NB4 (cell line): ENCODE measurements at regions not wholly inside any gene's neighbourhood (a gene's known extent, or its start where the extent isn't known, plus 50 kb on each side); places are given as distances from the start of the nearest gene placed in this dataset.

Experiments used
- CTCF ChIP-seq: IDR thresholded peaks from one replicate; pipeline ENCODE4 v1.5.1; 2012; ENCODE audit warnings: low read depth, low read length
- MYC ChIP-seq: IDR thresholded peaks from 2 replicates; pipeline ENCODE4 v1.6.1; 2011; ENCODE audit warnings: low read depth, low read length
- POLR2A ChIP-seq: IDR thresholded peaks from 2 replicates; pipeline ENCODE4 v1.6.1; 2011; ENCODE audit warnings: mild to moderate bottlenecking; ENCODE audit not compliant: insufficient read length; ENCODE audit errors: extremely low read depth

DNA sequence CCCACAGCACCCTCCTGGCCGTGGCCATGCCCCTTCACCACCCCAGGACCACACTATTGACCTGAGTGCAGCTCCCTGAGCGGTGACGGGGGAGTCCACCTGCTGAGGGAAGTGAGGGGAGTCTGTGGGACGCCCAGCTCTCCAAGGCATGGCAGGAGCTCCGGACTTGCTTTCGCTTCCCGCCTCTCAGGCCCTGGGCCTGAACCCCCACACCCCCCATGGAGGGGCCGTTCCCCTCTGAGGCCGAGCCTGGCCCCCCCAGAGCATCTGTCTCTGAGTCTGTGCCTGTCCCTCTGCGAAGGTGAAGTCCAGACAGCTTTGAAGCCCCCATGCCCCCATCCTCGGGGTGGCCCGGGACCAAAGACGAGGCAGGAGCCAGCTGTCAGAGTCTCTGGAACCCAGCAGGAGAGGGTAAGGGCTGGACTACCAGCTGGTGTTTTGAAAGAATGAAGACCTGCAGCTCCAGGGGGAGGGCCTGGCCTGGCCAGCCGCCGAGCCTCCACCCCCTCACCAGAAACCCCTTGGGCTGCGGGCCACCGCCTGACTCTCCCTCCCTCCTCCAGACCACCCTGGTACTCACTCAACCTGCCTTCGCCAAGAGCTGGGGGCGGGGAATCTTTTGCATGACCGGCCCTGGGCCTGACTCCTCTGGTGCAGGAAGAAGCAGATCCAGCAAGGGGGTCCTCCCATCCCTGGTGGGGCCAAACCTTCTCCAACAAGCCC, 114.0 kb downstream of the PDGFA start:
- TF ChIP-seq CTCF, result no peak
- no peak for TF ChIP-seq MYC
- no peak for TF ChIP-seq POLR2A
